HG03354 (cell line): ENCODE measurements at regions not wholly inside any gene's neighbourhood (a gene's known extent, or its start where the extent isn't known, plus 50 kb on each side); places are given as distances from the start of the nearest gene placed in this dataset.
"Not testable (repeated sequence)": the region's sequence is repeated elsewhere in the genome, so short reads cannot be mapped to it uniquely, and the experiment has no call there.

Experiments
- ATAC-seq: cut with Tn5 transposase; IDR thresholded peaks from one replicate; pipeline ENCODE4 v1.9.1; 2021; ENCODE audit warnings: mild to moderate bottlenecking; ENCODE audit not compliant: unreplicated experiment, poor library complexity, severe bottlenecking

DNA sequence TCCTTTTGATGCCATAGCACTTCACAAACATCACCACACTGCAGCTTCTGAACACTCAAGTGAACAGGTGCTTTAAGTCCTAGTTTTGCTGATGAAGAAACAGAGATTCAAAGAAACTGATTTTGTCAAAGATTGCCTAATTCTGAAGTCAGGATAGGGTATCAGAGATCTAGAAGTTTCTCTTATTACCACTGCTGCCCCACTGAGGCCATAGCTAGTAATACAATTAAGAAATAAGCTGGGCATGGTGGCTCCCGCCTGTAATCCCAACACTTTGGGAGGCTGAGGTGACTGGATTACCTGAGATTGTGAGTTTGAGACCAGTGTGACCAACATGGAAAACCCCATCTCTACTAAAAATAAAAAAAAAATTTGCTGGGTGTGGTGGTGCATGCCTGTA lies 458.3 kb upstream of the SEL1L start:
- no peak for ATAC-seq

DNA sequence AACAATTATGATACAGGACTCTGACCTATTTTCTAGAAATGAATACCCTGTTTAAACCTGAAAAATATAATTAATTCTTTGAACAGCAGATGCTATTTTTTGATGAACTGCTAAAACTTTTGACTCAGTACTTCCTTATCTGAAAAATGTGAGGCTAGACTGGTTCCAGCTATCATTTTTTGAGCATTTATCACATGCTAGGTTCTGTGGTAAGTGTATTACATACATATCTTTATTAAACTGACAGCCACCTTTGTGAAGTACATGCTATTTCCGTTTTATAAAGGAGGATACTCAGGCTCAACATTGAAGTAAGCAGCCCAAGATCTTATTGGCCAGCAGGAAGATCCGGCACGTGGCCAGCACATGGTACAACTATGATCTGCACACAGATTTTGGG lies 459.8 kb upstream of the SEL1L start:
- no peak for ATAC-seq

DNA sequence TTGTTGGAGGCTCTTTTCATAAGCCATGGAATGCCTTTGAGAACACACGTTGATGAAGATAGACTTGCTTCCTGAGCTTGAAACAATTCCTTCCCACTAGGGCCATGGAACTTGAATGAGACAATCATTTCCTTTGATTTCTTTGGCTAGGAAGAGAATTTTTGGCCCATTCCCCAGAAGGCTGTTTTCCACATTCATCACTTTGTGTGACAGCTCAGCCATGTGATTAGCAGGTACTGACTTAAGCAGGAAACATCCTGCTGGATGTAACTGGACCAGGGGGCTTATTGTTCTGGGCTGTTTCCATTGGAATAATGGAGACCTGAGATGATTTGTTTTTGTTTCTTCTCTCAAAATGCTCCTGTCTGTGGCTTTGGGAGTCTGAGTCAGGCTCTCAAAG lies 469.8 kb upstream of the SEL1L start:
- ATAC-seq, result no peak

DNA sequence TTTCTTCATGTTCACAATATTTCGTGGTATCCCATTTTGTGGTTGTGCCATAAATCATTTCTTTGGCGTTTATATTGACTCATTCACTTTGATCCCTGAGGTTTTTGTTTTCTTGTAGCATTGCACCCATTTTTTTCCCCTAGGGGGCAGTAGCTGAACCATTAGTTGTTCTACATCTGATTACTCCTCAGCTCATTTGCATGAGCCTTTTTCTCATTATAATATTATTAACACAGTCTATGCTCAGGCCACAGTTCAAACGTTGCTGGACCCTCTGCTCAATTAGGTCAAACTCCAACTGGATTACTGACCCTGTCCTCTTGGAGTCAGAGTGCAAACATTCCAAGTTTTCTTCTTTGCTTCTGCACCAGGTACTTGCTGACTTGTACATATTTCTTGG lies 475.4 kb upstream of the SEL1L start:
- peak; percentile 61 for ATAC-seq

DNA sequence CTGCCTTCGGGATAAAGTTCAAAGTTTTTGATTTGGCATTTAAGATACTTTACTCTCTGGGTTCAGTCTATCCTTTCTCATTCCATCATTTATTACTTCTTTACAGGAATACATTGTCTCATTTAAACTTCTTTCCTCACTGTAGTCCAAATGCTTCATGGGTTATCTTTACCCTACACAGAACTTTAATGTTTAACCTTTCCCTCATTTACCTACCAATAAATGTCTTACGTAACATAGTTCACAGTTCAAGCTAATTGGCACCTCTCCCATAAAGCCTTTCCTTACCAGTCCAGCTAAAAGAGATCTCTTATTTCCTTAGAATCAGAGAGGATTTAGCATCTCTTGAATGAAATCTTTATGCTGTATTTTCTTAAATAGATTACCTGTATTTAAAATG lies 476.3 kb upstream of the SEL1L start:
- no peak for ATAC-seq

DNA sequence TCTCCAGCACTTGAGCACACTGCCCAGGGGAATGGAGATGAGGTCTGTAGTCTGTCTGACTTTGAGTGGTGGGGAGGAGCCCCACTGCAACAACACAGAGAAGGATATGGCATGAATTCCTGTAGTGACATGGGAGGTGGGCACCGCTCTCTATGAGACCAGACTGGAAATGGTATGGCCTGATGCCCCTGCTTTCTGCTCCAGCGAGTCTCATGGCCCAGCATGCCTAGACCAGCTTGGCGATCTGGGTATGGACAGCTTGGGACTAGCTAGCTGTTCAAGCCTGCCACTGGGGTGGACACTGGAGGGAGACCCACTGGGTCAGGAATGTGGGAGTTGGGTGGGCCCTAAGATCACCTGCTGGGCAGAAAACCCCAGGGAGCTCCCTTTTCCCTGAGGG lies 477.8 kb upstream of the SEL1L start:
- ATAC-seq, result no peak

DNA sequence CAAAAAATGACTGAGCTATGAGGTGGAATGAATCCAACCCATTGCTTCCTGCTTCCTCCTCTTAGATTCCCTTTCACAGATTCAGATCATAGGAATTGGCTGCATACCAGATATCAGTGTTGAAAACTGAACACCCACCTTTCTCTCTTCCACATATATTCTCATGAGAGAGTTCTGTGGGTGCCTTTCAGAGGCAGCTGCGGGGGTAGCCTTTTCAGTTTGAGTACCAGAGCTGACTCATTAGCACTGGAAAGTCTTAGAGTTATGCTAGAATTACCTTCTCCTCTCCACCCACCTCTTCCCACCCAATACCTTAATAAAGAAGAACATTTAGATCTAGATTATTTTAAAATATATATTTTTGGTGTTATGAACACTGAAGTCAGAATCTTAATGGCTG lies 495.4 kb upstream of the SEL1L start:
- no peak for ATAC-seq

DNA sequence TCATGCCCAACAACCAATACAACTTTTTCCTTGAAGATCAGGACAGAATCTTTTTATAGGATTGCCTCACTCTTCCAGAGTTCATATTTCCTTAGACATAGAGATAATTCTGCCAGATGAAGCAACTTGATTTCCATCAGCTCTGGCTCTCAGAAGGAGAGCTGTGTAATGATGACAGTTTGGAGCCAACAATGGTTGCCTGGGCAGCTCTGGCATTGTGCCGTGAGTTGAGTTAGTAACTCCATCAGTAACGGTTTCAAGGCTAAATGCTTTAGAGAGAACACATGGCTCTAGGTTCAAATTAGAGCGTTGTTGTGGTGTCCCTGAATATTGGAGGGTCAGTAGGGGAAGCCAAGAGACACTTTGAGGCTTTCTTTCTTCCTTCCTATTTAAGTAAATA lies 501.7 kb upstream of the SEL1L start:
- ATAC-seq, result no peak

DNA sequence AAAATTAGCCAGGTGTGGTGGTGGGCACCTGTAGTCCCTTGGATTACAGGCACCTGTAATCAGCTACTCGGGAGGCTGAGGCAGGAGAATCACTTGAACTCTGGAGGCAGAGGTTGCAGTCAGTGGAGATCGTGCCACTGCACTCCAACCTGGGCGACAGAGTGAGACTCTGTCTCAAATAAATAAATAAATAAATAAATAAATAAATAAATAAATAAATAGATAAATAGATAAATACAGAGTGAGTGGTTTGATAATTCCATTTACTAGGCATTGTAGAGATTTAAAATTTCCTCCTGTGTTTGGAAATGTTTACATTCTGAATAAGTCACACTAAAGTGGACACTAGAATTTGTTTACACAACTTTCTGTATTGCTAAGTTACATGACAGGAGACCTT lies 504.4 kb upstream of the SEL1L start:
- ATAC-seq, result not testable (repeated sequence)

DNA sequence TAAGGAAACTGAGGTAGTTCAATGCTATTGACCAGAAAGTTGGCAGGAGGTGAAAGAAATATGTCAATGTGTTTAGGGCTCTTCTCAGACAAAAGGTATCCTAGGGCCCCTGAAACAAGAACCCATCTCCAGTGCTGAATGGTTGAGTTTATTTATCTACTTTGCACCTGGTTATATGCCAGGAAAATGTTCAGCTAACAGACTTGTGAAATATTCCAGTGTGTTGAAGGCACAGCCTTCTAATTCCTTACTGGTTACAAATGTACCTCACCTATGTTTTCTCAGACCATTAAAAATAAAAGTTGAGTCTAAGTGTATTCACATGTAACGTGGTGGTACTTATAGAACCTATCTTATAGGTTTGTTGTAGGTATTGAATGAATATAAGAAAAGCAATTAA lies 511.7 kb upstream of the SEL1L start:
- no peak for ATAC-seq

DNA sequence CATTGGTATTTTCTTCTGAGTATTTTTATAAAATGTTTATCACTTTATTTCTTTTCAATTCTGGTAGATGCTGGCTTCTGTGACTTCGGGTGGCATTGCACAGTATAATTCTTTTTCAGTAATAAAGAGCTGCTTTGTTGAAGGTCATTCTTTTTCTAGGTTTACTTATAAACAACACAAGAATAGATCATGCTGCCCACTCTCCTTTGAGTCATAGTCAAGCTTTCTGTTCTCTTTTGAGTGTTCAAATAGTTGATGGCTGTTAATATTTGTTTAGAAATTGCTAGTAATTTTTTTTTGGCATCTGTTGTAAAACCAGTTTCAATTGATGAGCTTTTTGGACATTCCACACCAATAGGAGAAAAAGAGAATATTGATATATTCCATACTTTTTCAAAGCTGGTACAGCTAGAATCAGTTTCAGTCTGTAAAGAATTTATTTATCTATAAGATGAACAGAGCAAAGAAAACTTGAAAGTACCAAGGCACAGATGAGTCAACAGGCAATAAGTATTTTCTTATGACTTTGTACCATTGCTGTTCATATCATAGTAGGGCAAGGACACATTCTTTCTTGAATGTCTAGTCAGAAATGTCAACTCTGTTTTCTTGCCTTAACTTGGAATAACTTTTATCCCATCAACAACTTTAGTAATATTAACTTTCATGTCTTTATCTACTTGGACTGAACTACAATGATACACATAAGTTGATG lies 513.0 kb upstream of the SEL1L start:
- peak; percentile 79 for ATAC-seq

DNA sequence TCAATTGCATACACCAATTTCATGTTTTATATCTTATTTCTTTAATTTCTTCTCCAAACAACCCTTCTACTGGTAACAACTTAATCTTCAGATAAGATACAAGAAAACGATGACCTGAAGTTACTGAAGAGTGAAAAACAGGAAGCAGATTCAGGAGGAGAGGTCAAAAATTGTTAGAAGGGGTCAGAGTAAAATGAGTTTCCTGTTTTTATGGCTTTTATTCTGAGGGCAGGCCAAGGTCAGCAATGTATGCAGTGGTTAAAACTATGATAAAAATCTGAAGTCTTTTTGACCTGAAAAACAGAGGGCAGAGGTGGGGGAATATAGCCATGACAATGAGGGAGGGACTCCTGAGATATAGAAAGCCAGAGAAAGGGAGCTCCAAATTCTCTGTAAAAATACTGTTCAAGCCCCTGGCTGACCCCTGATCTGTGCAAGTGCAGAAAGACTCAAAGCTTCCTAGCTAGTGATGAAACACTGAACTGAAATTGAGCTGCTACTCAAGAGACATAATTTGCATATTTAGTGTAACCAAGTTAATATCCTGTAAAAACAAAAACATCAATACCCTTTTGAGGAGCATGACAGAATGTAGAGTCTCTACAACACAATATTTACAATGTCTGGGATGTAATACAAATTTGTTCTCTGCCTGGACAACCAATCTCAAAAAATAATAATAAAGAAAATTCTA lies 514.3 kb upstream of the SEL1L start:
- peak; percentile 68 for ATAC-seq

DNA sequence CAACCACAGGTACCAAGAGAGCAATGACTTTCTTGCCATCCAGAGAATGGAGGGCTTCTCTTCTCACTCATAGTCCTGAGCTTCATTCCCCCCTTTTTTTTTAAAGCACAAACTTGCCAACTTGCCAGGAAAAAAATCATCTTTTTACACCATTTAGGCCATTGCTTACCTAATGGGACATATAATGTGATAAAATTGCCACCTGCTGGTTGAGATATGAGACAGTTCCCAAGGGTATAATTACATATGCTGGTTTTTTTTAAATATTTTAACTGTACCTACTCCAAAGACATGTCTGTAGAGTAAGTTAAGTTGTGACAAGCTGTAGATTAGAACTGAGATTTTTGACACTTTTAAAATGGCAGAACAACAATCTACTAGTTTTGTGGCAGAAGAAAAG lies 519.1 kb upstream of the SEL1L start:
- no peak for ATAC-seq

DNA sequence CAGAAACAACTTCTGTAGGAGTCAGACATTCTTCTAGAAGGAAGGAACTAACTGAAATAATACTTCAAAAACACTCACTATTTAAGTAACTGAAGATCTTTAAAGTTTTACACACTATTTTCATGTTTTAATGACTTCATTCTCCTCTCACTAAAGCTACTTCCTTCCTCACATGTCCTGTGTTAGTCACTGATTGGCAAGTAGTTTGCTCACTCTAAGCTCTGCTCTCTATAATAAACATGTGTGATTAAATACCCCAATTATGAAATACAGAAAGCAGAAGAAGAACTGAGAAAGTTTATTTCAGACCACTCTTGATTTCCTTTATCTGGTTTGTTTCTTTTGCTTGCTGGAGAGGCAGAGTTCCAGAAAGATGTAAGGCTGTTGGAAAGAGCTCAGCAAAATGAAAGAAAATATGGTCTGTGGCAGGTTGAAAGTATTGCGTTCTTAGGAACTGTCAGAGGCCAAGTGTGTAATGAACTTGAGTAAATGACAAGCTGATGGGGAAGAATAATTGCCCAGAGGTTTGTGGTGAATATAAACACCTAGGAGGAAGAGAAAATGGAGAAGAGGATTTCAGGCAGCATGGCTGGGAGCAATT lies 522.0 kb upstream of the SEL1L start:
- ATAC-seq, result peak; percentile 61

DNA sequence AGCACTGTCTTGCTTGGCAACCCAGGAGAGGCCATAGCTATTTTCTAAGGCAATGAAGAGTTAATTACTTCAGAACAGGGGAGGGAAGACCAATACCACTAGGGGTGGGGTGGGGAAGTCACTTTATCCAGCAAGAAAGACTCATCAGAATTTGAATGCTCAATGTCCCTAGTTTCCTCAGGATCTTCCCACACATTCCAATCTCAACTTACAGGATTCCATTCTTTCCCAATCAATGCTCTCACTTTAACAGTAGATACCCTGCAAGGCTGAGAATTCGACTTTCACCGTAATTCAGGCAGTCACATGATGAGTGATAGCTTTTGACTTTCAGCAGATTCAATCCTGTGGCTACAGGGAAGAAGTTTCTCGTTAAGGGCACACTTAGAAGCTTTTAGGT lies 526.6 kb upstream of the SEL1L start:
- no peak for ATAC-seq

DNA sequence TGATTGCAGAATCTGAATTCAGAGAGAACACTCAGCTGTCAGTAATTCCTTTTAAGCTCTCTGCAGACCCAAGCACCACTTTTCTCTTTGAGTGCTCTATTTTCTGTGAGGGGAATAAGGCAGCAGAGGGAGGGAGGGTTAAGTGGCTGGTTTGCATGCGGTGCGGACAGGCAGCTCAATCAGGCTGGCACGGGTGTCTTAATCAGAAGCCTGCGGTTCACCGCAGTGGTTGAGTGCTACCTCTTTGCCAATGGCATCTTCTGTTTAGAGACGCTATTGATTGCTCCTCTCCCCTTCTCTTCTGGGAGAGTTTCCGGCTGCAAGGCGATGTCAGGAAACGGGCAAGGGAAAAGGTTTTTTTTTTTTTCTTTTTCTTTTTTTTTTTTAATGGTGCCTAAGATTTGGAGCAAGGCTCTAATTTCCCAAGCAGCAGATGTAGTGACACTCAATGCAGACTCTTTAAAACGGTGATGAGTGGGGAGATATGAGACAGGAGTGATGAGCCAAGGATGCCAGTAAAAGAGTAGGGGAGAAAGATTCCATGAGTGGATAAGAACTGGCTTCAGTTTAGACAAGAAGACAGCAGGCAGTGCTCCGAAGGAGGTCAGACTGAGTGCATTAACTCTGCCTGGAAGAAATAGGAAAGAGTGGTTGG lies 533.7 kb upstream of the SEL1L start:
- no peak for ATAC-seq

DNA sequence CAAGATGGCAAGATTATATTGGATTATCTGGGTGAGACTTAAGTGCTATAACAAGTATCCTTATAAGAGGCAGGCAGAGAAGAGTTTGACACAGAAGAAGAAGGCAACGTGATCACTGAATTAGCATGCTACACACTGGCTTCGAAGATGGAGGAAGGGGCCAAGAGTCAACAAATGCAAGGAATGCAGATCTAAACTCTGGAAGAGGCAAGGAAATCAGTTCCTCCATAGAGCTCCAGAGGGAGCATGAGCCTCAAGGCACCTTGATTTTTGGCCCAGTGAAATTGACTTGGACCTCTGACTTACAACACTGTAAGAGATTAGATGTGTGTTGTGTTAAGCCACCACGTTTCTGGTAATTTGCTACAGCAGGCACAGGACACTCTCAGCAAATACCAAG lies 536.4 kb upstream of the SEL1L start:
- ATAC-seq, result no peak

DNA sequence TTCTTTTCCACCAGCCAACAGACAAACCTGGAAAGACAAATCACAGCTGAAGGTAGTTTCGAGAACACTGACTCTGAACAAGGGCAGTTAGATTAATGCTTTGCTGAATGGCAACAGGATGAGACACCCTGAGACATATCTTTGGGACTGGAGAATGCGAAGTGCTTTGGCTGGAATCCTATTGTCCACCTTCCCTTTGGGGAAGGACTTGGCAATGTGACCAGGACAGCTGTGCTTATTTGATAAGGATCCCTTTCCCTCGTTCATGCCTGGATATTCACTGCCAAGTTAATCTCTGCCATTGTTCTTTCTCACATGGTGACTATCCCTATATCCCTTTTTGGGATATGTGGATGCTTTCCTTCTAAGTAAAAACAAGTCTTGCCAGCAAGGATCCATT lies 537.1 kb upstream of the SEL1L start:
- no peak for ATAC-seq

DNA sequence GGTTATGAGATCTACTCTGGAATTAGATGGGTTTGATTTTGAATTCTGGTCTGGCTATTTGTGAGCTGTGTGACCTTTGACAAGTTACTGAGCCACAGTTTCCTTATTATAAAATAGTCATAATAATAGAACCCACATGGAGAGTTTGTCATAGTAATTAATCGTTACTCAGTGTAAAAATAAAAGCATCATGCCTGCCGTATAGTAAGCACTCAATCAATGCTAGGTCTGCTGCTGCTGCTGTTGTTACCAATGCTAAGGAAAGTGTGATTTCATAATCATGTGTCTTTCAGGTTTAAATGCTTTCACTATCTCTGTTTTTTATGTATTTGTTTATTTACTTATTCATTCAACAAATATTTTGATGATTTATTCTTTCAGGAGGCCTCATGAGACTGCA lies 539.9 kb upstream of the SEL1L start:
- ATAC-seq, result no peak

DNA sequence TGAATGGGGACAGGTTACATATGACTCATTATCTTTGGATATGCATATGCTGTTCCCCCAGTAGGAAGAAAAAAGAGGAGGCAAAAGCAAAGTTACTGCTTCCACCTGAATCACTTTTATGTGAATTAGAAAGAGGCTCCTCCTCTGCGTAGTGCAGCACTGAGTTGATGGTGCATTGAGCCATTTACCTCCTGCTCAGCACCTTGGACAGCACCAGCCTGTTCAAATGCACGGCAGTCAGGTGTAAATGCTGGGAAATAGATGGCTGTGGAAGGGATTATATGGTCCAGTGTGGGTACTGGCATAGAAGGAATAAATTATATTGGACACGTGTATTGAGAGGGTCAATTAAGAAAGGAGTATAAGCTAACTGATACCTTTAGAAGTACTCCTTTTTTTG lies 541.9 kb upstream of the SEL1L start:
- ATAC-seq, result no peak

DNA sequence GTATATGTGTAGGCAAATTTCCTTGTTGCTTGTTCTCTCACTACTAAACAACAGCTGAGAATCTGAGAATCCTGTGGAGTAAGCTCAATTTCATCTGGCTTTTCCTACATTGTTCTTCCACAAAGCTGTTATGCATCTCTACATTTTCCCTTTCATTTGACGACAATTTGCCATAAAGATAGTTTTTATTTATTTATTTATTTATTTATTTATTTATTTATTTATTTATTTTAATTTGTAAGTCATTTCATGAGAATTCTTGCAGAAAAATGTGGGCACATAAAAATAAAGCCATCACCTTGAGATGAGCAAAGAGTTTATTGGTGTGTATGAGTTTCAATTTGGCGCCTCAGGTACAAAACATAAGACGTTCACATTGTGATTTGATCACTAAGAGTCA lies 545.9 kb upstream of the SEL1L start:
- no peak for ATAC-seq
